Endothelial cell of umbilical vein (primary cell): ENCODE measurements at regions not wholly inside any gene's neighbourhood (a gene's known extent, or its start where the extent isn't known, plus 50 kb on each side); places are given as distances from the start of the nearest gene placed in this dataset.

Experiments
- BruUV-seq: library from RNA; stranded (reverse); fragments of 400-500 nt; replicated peaks from 2 replicates; lab custom pipeline; 2021; lab: Mats Ljungman, UMichigan
- CTCF ChIA-PET: fragments of 300-600, 350-600 bp; sonication (Branson Sonifier 250); formaldehyde crosslinking; loops from one replicate; lab custom pipeline; 2021; ENCODE audit warnings: antibody characterized with exemption, inconsistent platforms; lab: Charles Lee
- POLR2A ChIA-PET: fragments of 300-600, 350-600 bp; sonication (Branson Sonifier 250); formaldehyde crosslinking; loops from one replicate; lab custom pipeline; 2021; ENCODE audit warnings: antibody characterized with exemption, inconsistent platforms; lab: Charles Lee
- DNase-seq: peaks from one replicate; pipeline ENCODE4 v3.0.0-alpha.2; 2011; ENCODE audit warnings: low read depth, low spot score
- FAIRE-seq: peaks from 2 replicates; lab custom pipeline; 2011; peaks lifted over from hg19 to GRCh38; lab: Jason Lieb, UNC
- H2AFZ ChIP-seq: 2 replicates; pipeline ENCODE4 v1.6.0; 2012; ENCODE audit warnings: low read depth, low read length, control low read depth, inconsistent platforms
- H3K27ac ChIP-seq: 2 replicates; pipeline ENCODE4 v1.5.1; 2011; ENCODE audit warnings: low read depth, mild to moderate bottlenecking, control low read depth, low read length, moderate library complexity; ENCODE audit not compliant: insufficient read depth
- H3K27me3 ChIP-seq, 2 experiments: 2 replicates each; pipeline versions ENCODE4 v1.6.0 to v1.6.1; 2011; ENCODE audit warnings: low read length in 2 of 2, mixed read lengths in 1 of 2; ENCODE audit not compliant: control insufficient read depth in 2 of 2, insufficient read depth in 2 of 2
- H3K36me3 ChIP-seq, 2 experiments: 2 replicates in 1 of 2; 3 replicates in 1 of 2; pipeline ENCODE4 v1.5.1; 2011; ENCODE audit warnings: low read length in 2 of 2, mild to moderate bottlenecking in 1 of 2, moderate library complexity in 1 of 2; ENCODE audit not compliant: control insufficient read depth in 2 of 2, insufficient read depth in 2 of 2; ENCODE audit errors: extremely low read depth in 1 of 2
- H3K4me1 ChIP-seq: 3 replicates; pipeline ENCODE4 v1.5.1; 2011; ENCODE audit warnings: mild to moderate bottlenecking, low read length; ENCODE audit not compliant: control insufficient read depth, insufficient read depth; ENCODE audit errors: extremely low read depth
- H3K4me2 ChIP-seq: 2 replicates; pipeline ENCODE4 v1.6.1; 2011; ENCODE audit warnings: low read length, control low read depth, mixed read lengths; ENCODE audit not compliant: insufficient read depth
- H3K4me3 ChIP-seq, 3 experiments: fragments of 200-600 bp in 1 of 3; sonication (generic), shearing (Covaris generic) in 1 of 3; replicated peaks in 1 of 3; 2 replicates each; pipeline ENCODE4 v1.5.1; 2011 to 2016; ENCODE audit warnings: control low read depth in 3 of 3, low read length in 3 of 3, mild to moderate bottlenecking in 2 of 3, inconsistent platforms in 1 of 3, low read depth in 1 of 3, moderate library complexity in 1 of 3; ENCODE audit not compliant: insufficient read depth in 1 of 3
- H3K79me2 ChIP-seq: 2 replicates; pipeline ENCODE4 v1.6.0; 2012; ENCODE audit warnings: low read length, inconsistent platforms; ENCODE audit not compliant: control insufficient read depth, insufficient read depth
- H3K9ac ChIP-seq: replicated peaks from 2 replicates; pipeline ENCODE3; 2011; ENCODE audit warnings: low read length, control low read depth; ENCODE audit not compliant: insufficient read depth; ENCODE audit errors: extremely low read depth
- H3K9me1 ChIP-seq: replicated peaks from 3 replicates; pipeline ENCODE4 v1.6.0; 2011; ENCODE audit warnings: mild to moderate bottlenecking, low read length; ENCODE audit not compliant: control insufficient read depth, insufficient read depth; ENCODE audit errors: extremely low read depth
- H3K9me3 ChIP-seq: replicated peaks from 2 replicates; pipeline ENCODE4 v1.5.1; 2012; ENCODE audit warnings: low read length, inconsistent platforms; ENCODE audit not compliant: control insufficient read depth, insufficient read depth
- H4K20me1 ChIP-seq: replicated peaks from 2 replicates; pipeline ENCODE3; 2011; ENCODE audit warnings: mild to moderate bottlenecking, low read length; ENCODE audit not compliant: control insufficient read depth, insufficient read depth; ENCODE audit errors: extremely low read depth
- CTCF ChIP-seq, 2 donors: IDR thresholded peaks; 1 replicate in 1 of 2; 2 replicates in 1 of 2; pipeline ENCODE4 v1.5.1; 2011; ENCODE audit warnings: low read length in 2 of 2, mild to moderate bottlenecking in 2 of 2, moderate library complexity in 2 of 2, control low read depth in 1 of 2, inconsistent platforms in 1 of 2, low read depth in 1 of 2; ENCODE audit not compliant: insufficient read depth in 1 of 2; ENCODE audit errors: extremely low read depth in 1 of 2
- EZH2 ChIP-seq: IDR thresholded peaks from 2 replicates; pipeline ENCODE4 v1.6.1; 2012; ENCODE audit warnings: borderline replicate concordance, low read depth, mild to moderate bottlenecking, moderate library complexity, low read length, inconsistent platforms; ENCODE audit not compliant: severe bottlenecking
- FOS ChIP-seq: IDR thresholded peaks from 2 replicates; pipeline ENCODE4 v1.6.1; 2011; ENCODE audit warnings: mild to moderate bottlenecking, low read length, moderate library complexity, borderline replicate concordance; ENCODE audit not compliant: insufficient read depth
- GATA2 ChIP-seq: IDR thresholded peaks from 2 replicates; pipeline ENCODE4 v1.7.0; 2011; ENCODE audit warnings: low read depth, mild to moderate bottlenecking, moderate library complexity, mixed read lengths, low read length; ENCODE audit not compliant: insufficient read length, insufficient read depth
- JUN ChIP-seq: IDR thresholded peaks from 2 replicates; pipeline ENCODE4 v1.6.1; 2011; ENCODE audit warnings: borderline replicate concordance, low read depth; ENCODE audit not compliant: insufficient read length, insufficient read depth
- MAX ChIP-seq: IDR thresholded peaks from 2 replicates; pipeline ENCODE4 v1.6.1; 2011; ENCODE audit not compliant: insufficient read depth, insufficient read length
- MYC ChIP-seq: IDR thresholded peaks from one replicate; pipeline ENCODE4 v1.6.1; 2011; ENCODE audit warnings: mild to moderate bottlenecking, low read depth, low read length
- POLR2A ChIP-seq: IDR thresholded peaks from 2 replicates; pipeline ENCODE4 v1.6.1; 2012; ENCODE audit warnings: low read depth, mild to moderate bottlenecking, control low read depth, low read length
- POLR2AphosphoS5 ChIP-seq: IDR thresholded peaks from 2 replicates; pipeline ENCODE4 v1.6.1; 2012; ENCODE audit warnings: low read depth, mild to moderate bottlenecking, control low read depth, low read length, moderate library complexity; ENCODE audit not compliant: insufficient read depth
- dilution Hi-C: fragments of 300-500 bp; cut with MboI; formaldehyde crosslinking; loops from one replicate; pipeline ENCODE4 v1.15.0; 2019; ENCODE audit warnings: low sequenced_read_pairs; ENCODE audit not compliant: extremely low pct_ligation_motif_present
- intact Hi-C: fragments of 100-400 bp; cut with micrococcal nuclease; formaldehyde crosslinking; loops from one replicate; pipeline ENCODE4 v1.10.0; 2022

DNA sequence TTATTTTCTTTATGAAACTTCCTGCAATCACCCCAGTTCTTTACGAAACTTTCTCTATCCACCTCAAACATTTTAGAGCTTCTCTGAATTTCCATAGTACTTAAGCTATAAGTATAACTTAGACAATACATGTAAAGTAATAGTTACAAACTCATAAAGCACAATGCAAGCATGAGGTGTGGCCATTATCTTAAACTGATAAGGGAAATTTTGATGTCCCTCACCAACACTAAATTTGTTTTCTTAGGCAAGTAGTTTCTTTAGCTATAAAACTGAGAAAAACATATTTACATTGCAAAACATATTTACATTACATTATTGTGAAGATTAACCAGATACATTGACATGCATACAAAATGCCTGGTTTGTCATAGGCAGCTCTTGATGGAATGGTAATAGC, 146.4 kb upstream of the ATP1B1 start:
- TF ChIP-seq POLR2AphosphoS5 (no peak), CTCF (IDR thresholded peaks at IDR 0.05; ENCODE audit: extremely low read depth in 1 of 2, insufficient read depth in 1 of 2, low read depth in 1 of 2, low read length in 2 of 2) (no peak), POLR2A (no peak), FOS (no peak), JUN (no peak), MAX (no peak), MYC (no peak), GATA2 (no peak), EZH2 (no peak)
- intact Hi-C loops = no loop called here
- dilution Hi-C loops = no loop called here

More for the DNA sequence above, 146.4 kb upstream of the ATP1B1 start:
- H4K20me1 ChIP-seq = no peaks in the 10 kb centered on the region
- no peaks in the 10 kb centered on the region for H3K79me2 ChIP-seq
- H3K36me3 ChIP-seq = no peaks in the 10 kb centered on the region
- ChIA-PET CTCF (interaction anchor here (0.6 to 1.0 kb wide), 2 partner anchors 14 to 80 kb away, joined by 3 to 4 read pairs; no protein-coding TSS in a partner anchor), POLR2A (no interaction called here)
- no peaks in the 10 kb centered on the region for H3K9me1 ChIP-seq
- no peak overlapping the region for H3K4me3 ChIP-seq
- H3K4me1 ChIP-seq = peaks cover 6% of the 10 kb centered on the region
- H3K9ac ChIP-seq = no peak overlapping the region
- BruUV-seq = no TSS peak
- H2AFZ ChIP-seq = no peak overlapping the region
- no peak overlapping the region for H3K27ac ChIP-seq
- H3K9me3 ChIP-seq = no peaks in the 10 kb centered on the region
- H3K4me2 ChIP-seq = no peak overlapping the region
- no peak for FAIRE-seq
- DNase-seq = no peak
- no peaks in the 10 kb centered on the region for H3K27me3 ChIP-seq
